ENCODE measurements at regions not wholly inside any gene's neighbourhood (a gene's known extent, or its start where the extent isn't known, plus 50 kb on each side); places are given as distances from the start of the nearest gene placed in this dataset.

- no peaks in the 10 kb centered on the region for H3K36me3 ChIP-seq (ENCODE audit: insufficient read depth, low read length)
- no peak overlapping the region for H3K4me3 ChIP-seq (ENCODE audit: low read length, poor library complexity, severe bottlenecking)
- no peaks in the 10 kb centered on the region for H3K4me1 ChIP-seq (ENCODE audit: insufficient read depth, low read length, poor library complexity, severe bottlenecking)
- H3K79me2 ChIP-seq (ENCODE audit: insufficient read depth, low read length): no peaks in the 10 kb centered on the region
- H3K4me2 ChIP-seq (ENCODE audit: low read depth, low read length, poor library complexity, severe bottlenecking): no peak overlapping the region
- H3K9ac ChIP-seq (ENCODE audit: low read depth, low read length, poor library complexity, severe bottlenecking): no peak overlapping the region
- H3K9me2 ChIP-seq (replicated peaks; ENCODE audit: low read depth, low read length): 0 out of 2 replicates have a peak, but pooled peaks cover 6% of the 10 kb centered on the region
- TF ChIP-seq EZH2phosphoT487 (IDR thresholded peaks at IDR 0.05; ENCODE audit: borderline replicate concordance) (no peak), CTCF (conservative IDR thresholded peaks at IDR 0.05; ENCODE audit: low read length) (no peak)
- H2AFZ ChIP-seq (ENCODE audit: low read length): no peak overlapping the region
- H3K27me3 ChIP-seq (ENCODE audit: insufficient read depth, low read length, poor library complexity, severe bottlenecking): no peaks in the 10 kb centered on the region
- H4K20me1 ChIP-seq (ENCODE audit: insufficient read depth, low read length, poor library complexity, severe bottlenecking): no peaks in the 10 kb centered on the region
- no peaks in the 10 kb centered on the region for H3K9me3 ChIP-seq (ENCODE audit: insufficient read depth, low read depth, low read length)
- no peaks in the 10 kb centered on the region for H3F3A ChIP-seq (ENCODE audit: low read depth)
Observed at GRCh38 chr7:118517275-118517674, 292.8 kb downstream of the ANKRD7 start.

GRCh38 chr7:118525020-118525419, 300.5 kb downstream of the ANKRD7 start:
- no peaks in the 10 kb centered on the region for H3F3A ChIP-seq (ENCODE audit: low read depth)
- H3K9ac ChIP-seq (ENCODE audit: low read depth, low read length, poor library complexity, severe bottlenecking): no peak overlapping the region
- no peaks in the 10 kb centered on the region for H3K79me2 ChIP-seq (ENCODE audit: insufficient read depth, low read length)
- no peaks in the 10 kb centered on the region for H3K9me3 ChIP-seq (ENCODE audit: insufficient read depth, low read depth, low read length)
- no peaks in the 10 kb centered on the region for H3K4me1 ChIP-seq (ENCODE audit: insufficient read depth, low read length, poor library complexity, severe bottlenecking)
- no peaks in the 10 kb centered on the region for H3K9me2 ChIP-seq (replicated peaks; ENCODE audit: low read depth, low read length)
- H2AFZ ChIP-seq (ENCODE audit: low read length): no peak overlapping the region
- H3K27me3 ChIP-seq (ENCODE audit: insufficient read depth, low read length, poor library complexity, severe bottlenecking): no peaks in the 10 kb centered on the region
- TF ChIP-seq CTCF (conservative IDR thresholded peaks at IDR 0.05; ENCODE audit: low read length) (no peak), EZH2phosphoT487 (IDR thresholded peaks at IDR 0.05; ENCODE audit: borderline replicate concordance) (no peak)
- H3K4me3 ChIP-seq (ENCODE audit: low read length, poor library complexity, severe bottlenecking): no peak overlapping the region
- H3K36me3 ChIP-seq (ENCODE audit: insufficient read depth, low read length): no peaks in the 10 kb centered on the region
- no peaks in the 10 kb centered on the region for H4K20me1 ChIP-seq (ENCODE audit: insufficient read depth, low read length, poor library complexity, severe bottlenecking)
- H3K4me2 ChIP-seq (ENCODE audit: low read depth, low read length, poor library complexity, severe bottlenecking): no peak overlapping the region

GRCh38 chr7:118531566-118531965, 307.1 kb downstream of the ANKRD7 start:
- no peaks in the 10 kb centered on the region for H3K79me2 ChIP-seq (ENCODE audit: insufficient read depth, low read length)
- H3K9me3 ChIP-seq (ENCODE audit: insufficient read depth, low read depth, low read length): no peaks in the 10 kb centered on the region
- H3F3A ChIP-seq (ENCODE audit: low read depth): no peaks in the 10 kb centered on the region
- no peaks in the 10 kb centered on the region for H3K27me3 ChIP-seq (ENCODE audit: insufficient read depth, low read length, poor library complexity, severe bottlenecking)
- no peaks in the 10 kb centered on the region for H3K9me2 ChIP-seq (replicated peaks; ENCODE audit: low read depth, low read length)
- H3K9ac ChIP-seq (ENCODE audit: low read depth, low read length, poor library complexity, severe bottlenecking): no peak overlapping the region
- no peak overlapping the region for H3K4me3 ChIP-seq (ENCODE audit: low read length, poor library complexity, severe bottlenecking)
- no peaks in the 10 kb centered on the region for H3K4me1 ChIP-seq (ENCODE audit: insufficient read depth, low read length, poor library complexity, severe bottlenecking)
- no peaks in the 10 kb centered on the region for H3K36me3 ChIP-seq (ENCODE audit: insufficient read depth, low read length)
- H4K20me1 ChIP-seq (ENCODE audit: insufficient read depth, low read length, poor library complexity, severe bottlenecking): no peaks in the 10 kb centered on the region
- TF ChIP-seq EZH2phosphoT487 (IDR thresholded peaks at IDR 0.05; ENCODE audit: borderline replicate concordance) (no peak), CTCF (conservative IDR thresholded peaks at IDR 0.05; ENCODE audit: low read length) (no peak)
- peak overlapping the region; percentile 12; the same call in 1 of the 2 replicates for H2AFZ ChIP-seq (ENCODE audit: low read length)
- H3K4me2 ChIP-seq (ENCODE audit: low read depth, low read length, poor library complexity, severe bottlenecking): no peak overlapping the region

All from Loucy (cell line).